HG02981 (cell line): ENCODE measurements at regions not wholly inside any gene's neighbourhood (a gene's known extent, or its start where the extent isn't known, plus 50 kb on each side); places are given as distances from the start of the nearest gene placed in this dataset.

Experiments
- ATAC-seq: cut with Tn5 transposase; IDR thresholded peaks from one replicate; pipeline ENCODE4 v1.9.1; 2021; ENCODE audit warnings: mild to moderate bottlenecking, moderate library complexity; ENCODE audit not compliant: unreplicated experiment

DNA sequence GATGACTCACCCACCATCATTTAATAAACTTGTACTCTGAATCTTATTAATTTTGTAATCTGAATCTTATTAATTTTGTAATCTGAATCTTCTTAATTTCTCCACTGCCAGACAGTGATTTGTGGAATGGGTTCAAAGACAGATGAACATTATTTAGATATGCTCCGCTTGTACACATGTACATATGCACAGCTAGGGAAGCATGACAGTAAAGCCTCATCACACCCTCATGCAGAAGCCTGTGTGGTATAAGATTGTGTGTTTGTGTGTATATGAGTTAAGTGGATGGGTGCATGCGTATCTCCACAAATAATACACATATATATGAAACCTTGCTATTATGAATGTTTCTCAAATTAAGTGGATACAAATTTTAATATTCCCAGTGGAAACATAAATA is 318.5 kb upstream of the SFRP2 start:
- ATAC-seq = no peak

DNA sequence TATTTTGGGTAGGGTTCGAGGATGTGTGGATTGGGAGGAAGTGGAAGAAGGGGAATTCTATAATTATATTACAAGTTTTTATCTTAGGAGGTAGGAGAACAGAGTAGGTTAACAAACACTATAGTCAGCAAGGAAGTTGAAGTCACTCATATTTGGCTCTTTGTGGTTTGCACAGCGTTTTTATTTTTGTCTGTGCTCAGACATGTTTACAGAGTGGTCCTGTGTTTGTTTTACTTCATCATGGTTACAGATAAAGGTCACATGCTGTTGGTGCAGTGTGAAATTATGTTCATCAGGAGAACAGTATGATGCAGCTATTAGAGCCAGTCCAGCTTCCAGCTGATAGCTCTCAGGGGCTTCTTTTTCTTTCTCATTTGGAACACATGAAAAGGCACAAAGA is 299.9 kb upstream of the SFRP2 start:
- ATAC-seq = no peak

DNA sequence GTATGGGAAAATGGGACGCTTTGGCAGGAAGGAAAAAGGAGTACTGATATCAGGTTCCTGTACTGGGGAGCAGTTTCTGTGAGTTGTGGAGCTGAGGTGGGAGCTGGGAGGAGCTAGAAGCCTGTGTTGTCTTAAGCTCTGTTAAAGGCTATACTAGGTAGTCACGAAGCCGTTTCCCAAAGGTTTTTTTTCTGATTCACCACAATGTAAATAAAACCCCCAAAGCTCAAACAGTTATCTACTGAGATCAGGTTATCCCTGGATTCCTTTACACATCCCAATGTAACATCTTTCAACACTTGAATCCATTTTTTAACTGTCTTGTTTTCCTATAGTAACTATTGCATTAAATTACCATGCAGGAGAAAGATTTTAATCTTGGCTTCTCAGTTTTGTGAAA is 297.4 kb upstream of the SFRP2 start:
- ATAC-seq = no peak

DNA sequence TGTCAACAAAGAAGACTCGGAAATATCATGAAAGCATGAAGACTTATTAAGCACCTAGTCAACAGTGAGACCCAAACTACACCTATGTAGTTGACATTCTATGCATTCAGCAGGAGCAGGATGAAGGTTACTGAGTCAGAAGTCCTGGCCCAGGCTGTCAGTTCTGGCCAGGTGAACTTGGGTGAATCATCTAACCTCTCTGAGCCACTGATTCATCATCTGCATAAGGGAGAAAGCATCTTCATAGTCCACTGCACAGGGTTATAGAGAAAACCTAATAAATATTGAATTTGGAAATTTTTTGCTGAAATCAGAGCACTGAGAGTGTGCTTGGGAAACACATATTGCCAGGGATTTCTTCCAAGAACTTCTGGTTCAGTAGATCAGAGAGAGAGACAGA is 296.0 kb upstream of the SFRP2 start:
- no peak for ATAC-seq

DNA sequence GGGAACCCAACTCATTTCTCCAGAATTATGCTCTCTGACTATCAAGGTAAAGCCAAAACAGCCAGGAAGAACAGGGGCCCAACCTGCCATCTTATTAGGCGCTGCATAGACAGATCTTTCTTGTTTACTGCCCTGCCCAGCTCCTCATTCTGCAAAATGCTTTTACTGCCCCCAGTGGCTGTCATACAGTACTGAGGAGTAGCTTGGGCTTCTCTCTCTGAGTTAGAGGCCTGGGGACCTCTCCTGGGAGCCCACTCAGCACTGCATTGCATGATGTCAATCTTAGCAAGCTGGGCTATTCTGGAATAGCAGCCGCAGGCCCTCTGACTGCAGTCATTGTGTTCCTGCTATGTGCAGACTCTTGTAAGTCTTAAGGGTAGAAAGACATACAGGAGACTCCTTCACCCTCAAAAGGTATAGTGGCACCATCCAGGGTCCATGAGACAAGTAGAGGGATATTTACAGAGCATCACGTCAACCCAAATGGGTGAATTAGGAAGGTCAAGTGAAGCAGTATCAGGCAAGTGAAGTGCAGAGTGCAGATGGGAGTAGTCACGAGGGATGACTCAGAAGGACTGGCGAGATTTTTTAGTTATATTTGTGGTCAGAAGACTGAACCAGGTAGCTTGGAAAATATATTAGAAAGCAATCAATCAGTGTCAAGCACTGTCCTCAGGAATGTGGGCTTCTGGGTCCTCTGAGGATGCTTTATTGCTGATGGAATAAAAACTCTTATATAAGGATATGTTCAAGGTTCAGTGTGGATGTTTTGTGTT is 294.1 kb upstream of the SFRP2 start:
- ATAC-seq = peak; percentile 50

GRCh38 chr4:154081391-154081790 is 292.5 kb upstream of the SFRP2 start:
- ATAC-seq = no peak

- no peak for ATAC-seq
These were observed 289.8 kb upstream of the SFRP2 start for GRCh38 chr4:154078504-154079350.

DNA sequence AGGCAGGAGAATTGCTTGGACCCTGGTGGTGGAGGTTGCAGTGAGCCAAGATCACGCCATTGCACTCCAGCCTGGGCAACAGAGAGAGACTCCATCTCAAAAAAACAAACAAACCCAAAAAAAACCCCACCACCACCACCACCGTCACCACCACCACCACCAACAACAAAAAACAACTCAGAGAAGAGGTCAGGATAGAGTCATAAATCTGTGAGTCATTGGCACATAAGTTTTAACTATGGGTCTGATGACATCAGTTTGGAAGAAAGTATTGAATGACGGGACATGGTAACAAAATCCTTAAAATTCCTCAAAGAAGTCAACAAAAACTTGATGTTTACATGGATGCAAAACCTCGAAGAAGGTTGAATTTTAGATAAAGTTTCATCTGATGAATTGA is 288.0 kb upstream of the SFRP2 start:
- no peak for ATAC-seq

- peak; percentile 46 for ATAC-seq
These were observed 284.4 kb upstream of the SFRP2 start for GRCh38 chr4:154073107-154073822.

DNA sequence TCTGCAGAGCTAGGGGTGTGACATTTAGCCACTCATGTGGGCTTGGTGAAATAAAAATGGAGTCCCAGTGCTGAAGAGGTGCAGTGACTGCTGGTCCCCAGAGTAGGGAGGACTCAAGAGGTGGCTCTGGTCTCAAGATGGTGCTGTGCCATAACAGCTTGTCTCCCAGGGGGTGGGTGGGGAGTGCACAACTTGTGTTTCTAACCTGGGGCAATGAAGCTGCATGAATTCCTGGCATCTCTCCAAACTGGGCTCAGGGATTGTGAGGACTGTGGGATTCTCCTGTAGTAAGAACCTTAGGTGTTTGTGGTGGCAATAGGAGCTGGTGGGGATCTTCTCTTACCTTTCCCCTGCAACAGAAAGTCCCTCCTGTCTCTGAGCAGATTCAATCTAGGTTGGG is 278.9 kb upstream of the SFRP2 start:
- no peak for ATAC-seq

DNA sequence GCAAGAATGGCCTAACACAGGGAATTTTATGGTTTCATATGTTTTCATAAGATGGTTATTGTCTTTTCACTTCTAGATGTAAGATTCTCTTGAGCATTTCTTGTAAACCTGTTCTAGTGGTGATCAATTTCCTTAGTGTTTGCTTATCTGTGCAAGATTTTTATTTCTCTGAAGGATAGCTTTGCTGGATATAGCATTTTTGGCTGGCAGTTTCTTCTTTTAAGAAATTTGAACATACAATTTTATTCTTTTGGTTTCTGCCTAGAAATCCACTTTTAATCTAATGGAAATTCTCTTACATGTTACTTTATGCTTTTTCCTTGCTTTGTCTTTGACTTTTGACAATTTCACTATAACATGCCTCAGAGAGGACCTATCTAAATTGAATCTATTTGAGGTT is 276.5 kb upstream of the SFRP2 start:
- no peak for ATAC-seq

DNA sequence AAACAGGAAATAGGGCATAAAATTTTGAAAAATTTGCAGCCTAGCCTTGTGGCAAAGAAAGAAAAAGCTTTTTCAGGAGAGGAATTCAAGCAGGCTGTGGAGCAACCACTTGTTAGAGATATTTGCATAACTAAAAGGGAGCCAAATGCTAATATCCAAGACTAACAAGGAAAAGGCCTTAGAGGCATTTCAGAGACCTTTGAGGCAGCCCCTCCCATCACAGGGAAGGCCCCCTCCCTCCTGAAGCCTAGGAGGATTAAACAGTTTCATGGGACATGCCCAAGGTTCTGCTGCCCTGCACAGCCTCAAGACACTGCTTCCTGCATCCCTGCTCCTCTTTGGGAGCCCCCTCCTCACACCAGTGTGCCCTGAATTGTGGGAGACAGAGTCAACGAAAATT is 275.4 kb upstream of the SFRP2 start:
- no peak for ATAC-seq

DNA sequence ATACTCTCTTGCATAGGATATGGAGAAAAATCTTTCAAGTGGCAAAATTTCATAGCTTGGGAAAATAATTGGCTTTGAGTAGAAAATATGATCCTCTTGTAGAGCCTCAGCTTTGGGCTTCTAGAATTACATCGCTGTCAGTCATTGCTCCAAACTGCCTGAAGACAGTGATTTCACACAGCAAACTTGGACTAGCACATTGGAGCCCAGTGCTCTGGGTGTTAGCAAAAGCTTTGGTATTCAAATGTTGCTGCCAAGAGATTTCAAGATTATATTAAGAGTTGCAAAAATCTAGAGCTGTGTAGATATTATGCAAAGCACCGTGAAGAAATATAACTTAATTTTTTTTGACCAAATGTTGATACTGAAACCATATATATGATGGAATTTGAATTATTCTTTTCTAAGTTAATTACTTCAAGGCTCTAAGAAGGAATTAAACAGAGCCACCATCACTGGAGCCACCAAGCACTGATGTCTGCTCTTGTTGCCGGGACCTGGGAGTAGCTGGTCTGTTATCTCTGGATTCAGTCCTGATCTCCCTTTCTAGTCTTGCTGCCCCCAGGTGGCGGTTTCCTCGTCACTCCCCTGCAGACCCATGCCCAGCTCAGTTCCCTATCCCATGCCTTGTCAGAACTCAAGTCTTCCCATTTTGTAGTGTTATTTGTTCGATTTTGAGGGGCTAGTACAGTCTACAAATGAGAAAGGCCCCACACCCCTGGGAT is 260.7 kb upstream of the SFRP2 start:
- no peak for ATAC-seq

- no peak for ATAC-seq
These were observed 258.9 kb upstream of the SFRP2 start for GRCh38 chr4:154047733-154048132.

- ATAC-seq = no peak
These were observed 256.0 kb upstream of the SFRP2 start for GRCh38 chr4:154044742-154045485.

- ATAC-seq = no peak
These were observed 255.2 kb upstream of the SFRP2 start for GRCh38 chr4:154044108-154044531.

DNA sequence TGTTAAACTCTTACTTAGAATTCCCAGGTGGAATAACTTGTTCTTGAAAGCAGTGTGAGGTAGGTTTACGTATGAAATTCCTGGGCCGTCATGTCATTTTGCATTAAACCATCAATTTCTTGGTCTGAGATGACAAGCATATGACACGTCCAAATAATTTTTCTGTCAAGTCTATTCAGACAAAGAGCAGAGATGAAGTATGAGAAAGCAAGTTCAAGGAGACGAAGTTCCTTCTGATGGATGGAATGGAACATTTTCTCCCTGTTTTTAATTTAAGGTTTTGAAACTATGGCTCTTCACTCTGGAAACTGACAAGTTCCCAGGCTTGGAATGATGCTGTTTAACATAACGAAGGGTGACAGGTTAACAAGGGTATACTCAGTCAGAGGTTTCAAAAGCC is 252.8 kb upstream of the SFRP2 start:
- no peak for ATAC-seq

DNA sequence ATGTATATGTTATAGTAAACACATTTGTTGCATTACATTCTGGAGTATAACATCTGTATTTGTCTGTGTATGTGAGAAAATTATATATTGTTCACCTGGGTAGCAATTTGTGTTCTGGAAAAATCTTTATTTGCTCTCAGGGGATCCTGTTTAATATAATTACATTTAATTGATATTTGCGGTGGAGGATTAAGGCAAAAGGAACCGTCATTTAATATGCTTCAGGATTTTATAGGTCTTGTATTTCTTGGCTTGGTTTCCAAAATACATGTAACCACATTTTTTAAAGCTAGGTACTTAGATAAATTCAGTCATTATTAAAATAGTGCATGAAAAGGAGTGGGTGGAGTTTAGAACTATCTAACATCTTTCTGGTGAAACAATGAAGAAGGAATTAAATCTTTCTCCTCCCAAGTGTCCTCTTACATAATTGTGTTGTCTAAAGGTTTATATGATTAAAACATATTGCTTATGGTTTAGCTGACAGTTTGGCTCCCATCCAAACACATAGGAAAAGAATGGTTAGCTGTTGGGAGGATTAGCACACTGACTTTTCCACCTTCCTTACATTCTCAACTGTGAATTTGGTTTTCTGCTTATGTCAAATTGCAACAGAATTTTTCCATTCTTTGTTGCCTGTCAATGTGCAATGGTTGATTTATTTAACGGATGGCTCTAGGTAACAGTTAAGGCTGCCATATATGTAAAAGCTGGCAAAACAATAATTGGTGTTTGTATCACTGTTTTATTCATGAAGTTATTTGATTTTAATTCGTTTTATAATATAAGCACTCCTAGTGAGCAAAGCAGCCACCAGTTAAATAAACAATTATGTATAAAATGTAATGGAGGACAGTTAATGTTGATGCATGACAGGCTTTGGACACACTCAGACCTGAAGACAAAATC is 250.8 kb upstream of the SFRP2 start:
- no peak for ATAC-seq

DNA sequence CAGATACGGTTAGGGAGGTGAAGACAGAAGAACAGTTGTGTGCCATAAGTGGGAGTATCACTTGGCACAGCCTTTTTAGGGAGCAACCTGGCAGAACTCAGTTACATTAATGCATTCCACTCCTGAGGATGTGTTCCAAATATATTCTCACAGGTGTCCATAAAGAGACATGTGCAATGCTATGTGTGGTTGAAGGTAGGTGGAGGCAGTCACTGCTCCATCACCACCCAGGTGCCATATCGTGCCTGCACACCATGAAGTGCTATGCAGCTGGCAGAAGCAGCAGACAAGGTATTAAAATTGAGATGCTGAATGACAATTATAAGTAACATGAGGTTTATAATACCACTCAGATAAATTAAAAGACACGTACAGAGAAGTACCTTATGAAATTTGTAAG is 248.0 kb upstream of the SFRP2 start:
- ATAC-seq = no peak
